GM23248 (cell line): ENCODE measurements at regions not wholly inside any gene's neighbourhood (a gene's known extent, or its start where the extent isn't known, plus 50 kb on each side); places are given as distances from the start of the nearest gene placed in this dataset.

Experiments
- DNase-seq: peaks from one replicate; pipeline ENCODE4 v3.0.0-alpha.2; 2015
- H2AFZ ChIP-seq: fragments of 200-600 bp; sonication (generic); 2 replicates; pipeline ENCODE4 v1.6.1; 2016; ENCODE audit warnings: antibody characterized with exemption
- H3F3A ChIP-seq: fragments of 200-600 bp; sonication (generic); 2 replicates; pipeline ENCODE4 v1.6.1; 2016; ENCODE audit warnings: mild to moderate bottlenecking, antibody characterized with exemption, mixed run types; ENCODE audit not compliant: insufficient read depth
- H3K27ac ChIP-seq: fragments of 200-600 bp; sonication (generic); 2 replicates; pipeline ENCODE4 v1.5.1; 2016; ENCODE audit warnings: mild to moderate bottlenecking
- H3K27me3 ChIP-seq: fragments of 200-600 bp; sonication (generic); replicated peaks from 2 replicates; pipeline ENCODE4 v1.6.1; 2016; ENCODE audit warnings: mild to moderate bottlenecking; ENCODE audit not compliant: insufficient read depth
- H3K36me3 ChIP-seq: fragments of 200-600 bp; sonication (generic); 2 replicates; pipeline ENCODE4 v1.6.1; 2016; ENCODE audit warnings: low read depth, mild to moderate bottlenecking
- H3K4me1 ChIP-seq: fragments of 200-600 bp; sonication (generic); 2 replicates; pipeline ENCODE4 v1.6.1; 2016; ENCODE audit warnings: mild to moderate bottlenecking; ENCODE audit not compliant: insufficient read depth
- H3K4me2 ChIP-seq: fragments of 200-600 bp; sonication (generic); one replicate; pipeline ENCODE4 v1.6.1; 2016; ENCODE audit warnings: mild to moderate bottlenecking; ENCODE audit not compliant: unreplicated experiment
- H3K4me3 ChIP-seq: fragments of 200-600 bp; sonication (generic); 2 replicates; pipeline ENCODE4 v1.5.1; 2016; ENCODE audit warnings: mild to moderate bottlenecking
- H3K79me2 ChIP-seq: fragments of 200-600 bp; sonication (generic); 2 replicates; pipeline ENCODE4 v1.6.1; 2016; ENCODE audit warnings: mild to moderate bottlenecking; ENCODE audit not compliant: insufficient read depth
- H3K9ac ChIP-seq: fragments of 200-600 bp; sonication (generic); 2 replicates; pipeline ENCODE4 v1.6.1; 2016; ENCODE audit warnings: mild to moderate bottlenecking
- H3K9me2 ChIP-seq: fragments of 200-600 bp; sonication (generic); 2 replicates; pipeline ENCODE4 v1.6.1; 2016; ENCODE audit warnings: mixed run types, mild to moderate bottlenecking, moderate library complexity; ENCODE audit not compliant: insufficient read depth
- H3K9me3 ChIP-seq: fragments of 200-600 bp; sonication (generic); one replicate; pipeline ENCODE4 v1.6.1; 2017; ENCODE audit warnings: low read depth
- H4K20me1 ChIP-seq: fragments of 200-600 bp; sonication (generic); 2 replicates; pipeline ENCODE4 v1.6.0; 2016; ENCODE audit not compliant: insufficient read depth
- EZH2 ChIP-seq: fragments of 200-600 bp; sonication (generic); IDR thresholded peaks from 2 replicates; pipeline ENCODE4 v1.6.1; 2018; ENCODE audit warnings: antibody characterized with exemption, mild to moderate bottlenecking; ENCODE audit not compliant: insufficient read depth, poor library complexity, severe bottlenecking
- EZH2phosphoT487 ChIP-seq: fragments of 200-600 bp; sonication (generic); IDR thresholded peaks from 2 replicates; pipeline ENCODE4 v1.6.1; 2018; ENCODE audit warnings: antibody characterized with exemption, moderate library complexity, mild to moderate bottlenecking, low read depth; ENCODE audit not compliant: insufficient read depth
- WGBS, 2 experiments: methylation state at CpG; one replicate each; pipeline ENCODE4 v1.1.6; 2015 to 2017; ENCODE audit warnings: low lambda C conversion rate in 2 of 2, low coverage in 1 of 2; ENCODE audit errors: missing lambda C conversion rate in 2 of 2; 5-methylcytosine and 5-hydroxymethylcytosine counted together
- in situ Hi-C: fragments of 300-500 bp; cut with MboI; formaldehyde crosslinking; loops from 2 replicates; pipeline ENCODE4 v1.15.0; 2020

GRCh38 chr1:30144831-30145230 lies 578.6 kb downstream of the MATN1 start:
- Histone ChIP-seq H2AFZ (no peak overlapping the region), H4K20me1 (no peaks in the 10 kb centered on the region), H3K4me3 (no peak overlapping the region), H3F3A (no peaks in the 10 kb centered on the region), H3K4me1 (no peaks in the 10 kb centered on the region), H3K9me2 (no peaks in the 10 kb centered on the region), H3K27me3 (no peaks in the 10 kb centered on the region; the same call in 1 of the 2 replicates), H3K27ac (no peak overlapping the region), H3K9ac (no peak overlapping the region), H3K9me3 (no peaks in the 10 kb centered on the region), H3K4me2 (no peak overlapping the region), H3K79me2 (no peaks in the 10 kb centered on the region), H3K36me3 (no peaks in the 10 kb centered on the region)
- in situ Hi-C loops, result no loop called here
- no peak for DNase-seq
- TF ChIP-seq EZH2 (no peak), EZH2phosphoT487 (no peak)
- 14 to 25% methylated on average over 1 of the region's 1 CpG for WGBS, 2 experiments

GRCh38 chr1:30143517-30143916 lies 579.9 kb downstream of the MATN1 start:
- WGBS, 2 experiments, result 0 to 13% methylated on average over 1 of the region's 1 CpG
- no peak overlapping the region for H2AFZ ChIP-seq
- no peaks in the 10 kb centered on the region for H3K9me3 ChIP-seq
- no peaks in the 10 kb centered on the region for H3K4me1 ChIP-seq
- H3K27ac ChIP-seq, result no peak overlapping the region
- no peak overlapping the region for H3K4me2 ChIP-seq
- in situ Hi-C loops, result no loop called here
- H3K36me3 ChIP-seq, result no peaks in the 10 kb centered on the region
- no peaks in the 10 kb centered on the region for H3K9me2 ChIP-seq
- H3K4me3 ChIP-seq, result no peak overlapping the region
- H3K27me3 ChIP-seq, result no peaks in the 10 kb centered on the region; the same call in 1 of the 2 replicates
- H4K20me1 ChIP-seq, result no peaks in the 10 kb centered on the region
- no peaks in the 10 kb centered on the region for H3K79me2 ChIP-seq
- H3F3A ChIP-seq, result no peaks in the 10 kb centered on the region
- no peak overlapping the region for H3K9ac ChIP-seq
- TF ChIP-seq EZH2phosphoT487 (no peak), EZH2 (no peak)
- no peak for DNase-seq

GRCh38 chr1:30140566-30140965 lies 582.8 kb downstream of the MATN1 start:
- 32 to 40% methylated on average over 7 of the region's 7 CpGs for WGBS, 2 experiments
- H4K20me1 ChIP-seq, result no peaks in the 10 kb centered on the region
- H2AFZ ChIP-seq, result no peak overlapping the region
- no peaks in the 10 kb centered on the region for H3K9me3 ChIP-seq
- H3K27me3 ChIP-seq, result no peaks in the 10 kb centered on the region
- no peak overlapping the region for H3K9ac ChIP-seq
- H3K4me3 ChIP-seq, result no peak overlapping the region
- DNase-seq, result no peak
- no peaks in the 10 kb centered on the region for H3K9me2 ChIP-seq
- no peaks in the 10 kb centered on the region for H3F3A ChIP-seq
- TF ChIP-seq EZH2 (no peak), EZH2phosphoT487 (no peak)
- H3K27ac ChIP-seq, result no peak overlapping the region
- no peaks in the 10 kb centered on the region for H3K79me2 ChIP-seq
- H3K4me2 ChIP-seq, result no peak overlapping the region
- in situ Hi-C loops, result no loop called here
- no peaks in the 10 kb centered on the region for H3K36me3 ChIP-seq
- H3K4me1 ChIP-seq, result no peaks in the 10 kb centered on the region

- H3K4me2 ChIP-seq, result no peak overlapping the region
- no peaks in the 10 kb centered on the region for H3F3A ChIP-seq
- H3K27me3 ChIP-seq, result no peaks in the 10 kb centered on the region
- no peak for TF ChIP-seq EZH2phosphoT487
- TF ChIP-seq EZH2, result no peak
- no peak overlapping the region for H3K4me3 ChIP-seq
- no peak overlapping the region for H2AFZ ChIP-seq
- no peak for DNase-seq
- H3K27ac ChIP-seq, result no peak overlapping the region
- WGBS, 2 experiments, result 48 to 63% methylated on average over 4 to 5 of the region's 5 CpGs
- H3K9ac ChIP-seq, result no peak overlapping the region
- in situ Hi-C loops, result no loop called here
- H3K9me2 ChIP-seq, result no peaks in the 10 kb centered on the region
- no peaks in the 10 kb centered on the region for H4K20me1 ChIP-seq
- H3K4me1 ChIP-seq, result no peaks in the 10 kb centered on the region
- no peaks in the 10 kb centered on the region for H3K9me3 ChIP-seq
- H3K79me2 ChIP-seq, result no peaks in the 10 kb centered on the region
- no peaks in the 10 kb centered on the region for H3K36me3 ChIP-seq
These were observed 584.5 kb downstream of the MATN1 start for GRCh38 chr1:30138891-30139290.

GRCh38 chr1:30137001-30137400 lies 586.4 kb downstream of the MATN1 start:
- no peak for DNase-seq
- no peak overlapping the region for H2AFZ ChIP-seq
- no peaks in the 10 kb centered on the region for H3K27me3 ChIP-seq
- 21 to 28% methylated on average over 3 of the region's 3 CpGs for WGBS, 2 experiments
- H3K36me3 ChIP-seq, result no peaks in the 10 kb centered on the region
- H3F3A ChIP-seq, result no peaks in the 10 kb centered on the region
- no peaks in the 10 kb centered on the region for H3K9me3 ChIP-seq
- H4K20me1 ChIP-seq, result no peaks in the 10 kb centered on the region
- no peak overlapping the region for H3K27ac ChIP-seq
- H3K9me2 ChIP-seq, result no peaks in the 10 kb centered on the region
- in situ Hi-C loops, result no loop called here
- no peak overlapping the region for H3K9ac ChIP-seq
- no peaks in the 10 kb centered on the region for H3K4me1 ChIP-seq
- no peaks in the 10 kb centered on the region for H3K79me2 ChIP-seq
- H3K4me3 ChIP-seq, result no peak overlapping the region
- no peak overlapping the region for H3K4me2 ChIP-seq
- no peak for TF ChIP-seq EZH2phosphoT487
- TF ChIP-seq EZH2, result no peak
